HepG2 (cell line): ENCODE measurements at regions not wholly inside any gene's neighbourhood (a gene's known extent, or its start where the extent isn't known, plus 50 kb on each side); places are given as distances from the start of the nearest gene placed in this dataset.

Experiments
- MXD4 ChIP-seq: IDR thresholded peaks from 2 replicates; pipeline ENCODE4 v1.6.1; 2016; ENCODE audit warnings: mild to moderate bottlenecking, missing biosample characterization, missing genetic modification reagents
- RNF2 ChIP-seq: fragments of 450-650 bp; conservative IDR thresholded peaks from 2 replicates; pipeline ENCODE4 v1.6.1; 2016; ENCODE audit warnings: low read depth
- TAF15 ChIP-seq: fragments of 200-400 bp; formaldehyde crosslinking; IDR thresholded peaks from one replicate; pipeline ENCODE4 v1.6.1; 2018; ENCODE audit warnings: mild to moderate bottlenecking, low read depth, low read length; ENCODE audit not compliant: poor library complexity, severe bottlenecking
- TRIM22 ChIP-seq: fragments of 450-650 bp; IDR thresholded peaks from 2 replicates; pipeline ENCODE4 v1.6.1; 2017
- ZBTB33 ChIP-seq: sonication (generic); formaldehyde crosslinking; IDR thresholded peaks from 2 replicates; pipeline ENCODE4 v1.4.0; 2020; ENCODE audit warnings: missing genetic modification reagents
- ZNF350 ChIP-seq: sonication (generic); formaldehyde crosslinking; IDR thresholded peaks from 2 replicates; pipeline ENCODE4 v1.4.0; 2020; ENCODE audit warnings: mild to moderate bottlenecking, low read depth, missing genetic modification reagents, borderline replicate concordance
- ZNF432 ChIP-seq: sonication (generic); formaldehyde crosslinking; IDR thresholded peaks from 2 replicates; pipeline ENCODE4 v1.5.0; 2020; ENCODE audit warnings: missing genetic modification reagents, mild to moderate bottlenecking, borderline replicate concordance
- ZNF75D ChIP-seq: sonication (generic); formaldehyde crosslinking; IDR thresholded peaks from 2 replicates; pipeline ENCODE4 v1.8.1; 2023; ENCODE audit warnings: missing genetic modification reagents, mild to moderate bottlenecking, borderline replicate concordance
- ZNF777 ChIP-seq: sonication (generic); formaldehyde crosslinking; IDR thresholded peaks from 2 replicates; pipeline ENCODE4 v1.4.0; 2020; ENCODE audit warnings: missing genetic modification reagents
- ZNF792 ChIP-seq: IDR thresholded peaks from 2 replicates; pipeline ENCODE4 v1.6.1; 2016
- ZZZ3 ChIP-seq: sonication (generic); formaldehyde crosslinking; IDR thresholded peaks from 2 replicates; pipeline ENCODE4 v1.4.0; 2020; ENCODE audit warnings: missing genetic modification reagents, mild to moderate bottlenecking, borderline replicate concordance

- no peak for TF ChIP-seq ZZZ3 (CRISPR knock-in tag)
- no peak for TF ChIP-seq ZNF350 (CRISPR knock-in tag)
- TF ChIP-seq ZNF75D (CRISPR knock-in tag), result no peak
- TF ChIP-seq ZNF432 (CRISPR knock-in tag), result no peak
- no peak for TF ChIP-seq MXD4
- no peak for TF ChIP-seq ZBTB33 (CRISPR knock-in tag)
- TF ChIP-seq ZNF792 (CRISPR knock-in tag), result no peak
- no peak for TF ChIP-seq TAF15
- no peak for TF ChIP-seq RNF2
- TF ChIP-seq TRIM22, result no peak
- TF ChIP-seq ZNF777 (CRISPR knock-in tag), result no peak
These were observed 278.1 kb upstream of the P2RY1 start for GRCh38 chr3:152556731-152557254.
